ENCODE measurements at regions not wholly inside any gene's neighbourhood (a gene's known extent, or its start where the extent isn't known, plus 50 kb on each side); places are given as distances from the start of the nearest gene placed in this dataset.

GRCh38 chr7:17546189-17546588 is 247.7 kb downstream of the AHR start:
- Mint-ChIP-seq H3K36me3 (no peaks in the 10 kb centered on the region), H3K27me3 (peaks cover 7% of the 10 kb centered on the region)

DNA sequence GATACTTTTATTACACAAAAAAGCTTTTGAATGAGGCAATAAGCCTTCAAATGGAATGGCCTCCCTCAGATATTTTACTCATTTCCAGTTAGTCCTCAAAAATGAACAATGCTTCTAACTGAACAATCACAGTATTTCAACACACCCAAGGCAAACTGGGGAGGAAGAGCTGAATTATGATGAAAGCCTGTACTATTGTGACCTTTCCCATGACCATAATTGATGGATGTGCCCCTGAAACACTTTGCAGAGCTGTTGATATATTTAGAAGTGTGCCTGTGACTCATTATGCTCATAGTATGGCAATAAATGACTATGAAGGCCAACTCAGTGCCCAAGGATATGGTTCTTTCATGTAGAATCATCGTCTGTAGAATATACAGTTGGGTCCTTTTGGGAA is 248.1 kb downstream of the AHR start:
- Mint-ChIP-seq H3K4me3 (no peak overlapping the region), H3K36me3 (no peaks in the 10 kb centered on the region), H3K9me3 (no peaks in the 10 kb centered on the region), H3K27ac (no peak overlapping the region), H3K27me3 (peaks cover 9% of the 10 kb centered on the region), H3K4me1 (no peaks in the 10 kb centered on the region)

More at GRCh38 chr7:17546189-17546588, 247.7 kb downstream of the AHR start:
- no peak overlapping the region for H3K27ac Mint-ChIP-seq
- no peak overlapping the region for H3K4me3 Mint-ChIP-seq
- no peaks in the 10 kb centered on the region for H3K4me1 Mint-ChIP-seq
- H3K9me3 Mint-ChIP-seq: no peaks in the 10 kb centered on the region

DNA sequence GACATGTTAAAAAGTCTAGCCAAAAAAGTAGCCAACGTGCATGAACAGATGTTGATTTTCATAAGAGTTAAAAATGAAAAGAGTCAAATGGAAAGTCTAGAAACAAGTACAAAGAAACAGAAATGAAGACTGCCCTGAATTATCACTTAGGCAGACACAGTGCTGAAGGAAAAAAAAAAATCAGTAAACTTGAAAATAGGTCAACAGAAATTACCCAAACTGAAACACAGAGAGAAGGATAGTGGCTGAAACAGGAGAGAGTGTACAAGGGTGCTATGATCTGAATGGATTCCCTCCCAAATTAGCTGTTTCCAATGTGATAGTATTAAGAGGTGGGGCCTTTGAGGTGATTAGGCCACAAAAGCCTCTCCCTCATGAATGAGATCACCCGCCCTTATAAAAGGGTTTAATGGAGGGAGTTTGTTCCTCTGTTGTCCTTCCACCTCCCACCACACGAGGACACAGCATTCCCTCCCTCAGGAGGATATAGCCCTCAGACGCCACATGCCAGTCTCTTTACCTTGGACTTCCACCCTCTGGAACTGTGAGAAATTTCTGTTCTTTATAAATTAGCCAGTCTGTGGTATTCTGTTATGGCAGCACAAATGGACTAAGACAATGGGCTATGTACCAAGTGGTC is 249.7 kb downstream of the AHR start:
- Mint-ChIP-seq H3K36me3 (no peaks in the 10 kb centered on the region), H3K4me1 (no peaks in the 10 kb centered on the region), H3K4me3 (no peak overlapping the region), H3K9me3 (no peaks in the 10 kb centered on the region), H3K27ac (no peak overlapping the region), H3K27me3 (peaks cover 9% of the 10 kb centered on the region)

DNA sequence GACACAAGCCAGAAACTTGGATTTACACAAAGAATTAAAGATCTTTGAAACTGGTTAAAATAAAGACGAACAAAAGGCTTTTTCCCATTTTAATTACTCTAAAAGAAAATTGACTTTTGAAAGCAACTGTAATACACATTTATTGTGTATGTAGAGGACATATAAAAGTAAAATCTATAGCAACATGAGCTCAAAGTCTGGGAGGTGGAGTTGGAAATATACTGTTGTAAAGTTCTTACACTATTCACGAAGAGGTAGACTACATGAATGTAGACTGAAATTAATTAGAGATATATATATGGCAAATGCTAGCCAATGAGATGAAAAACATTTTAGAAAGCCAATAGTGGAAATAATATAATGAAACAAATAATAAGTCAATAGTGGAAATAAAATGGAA is 251.0 kb downstream of the AHR start:
- H3K9me3 Mint-ChIP-seq: no peaks in the 10 kb centered on the region
- H3K4me3 Mint-ChIP-seq: no peak overlapping the region
- no peaks in the 10 kb centered on the region for H3K36me3 Mint-ChIP-seq
- H3K27ac Mint-ChIP-seq: no peak overlapping the region
- no peaks in the 10 kb centered on the region for H3K4me1 Mint-ChIP-seq
- peaks cover 7% of the 10 kb centered on the region for H3K27me3 Mint-ChIP-seq

DNA sequence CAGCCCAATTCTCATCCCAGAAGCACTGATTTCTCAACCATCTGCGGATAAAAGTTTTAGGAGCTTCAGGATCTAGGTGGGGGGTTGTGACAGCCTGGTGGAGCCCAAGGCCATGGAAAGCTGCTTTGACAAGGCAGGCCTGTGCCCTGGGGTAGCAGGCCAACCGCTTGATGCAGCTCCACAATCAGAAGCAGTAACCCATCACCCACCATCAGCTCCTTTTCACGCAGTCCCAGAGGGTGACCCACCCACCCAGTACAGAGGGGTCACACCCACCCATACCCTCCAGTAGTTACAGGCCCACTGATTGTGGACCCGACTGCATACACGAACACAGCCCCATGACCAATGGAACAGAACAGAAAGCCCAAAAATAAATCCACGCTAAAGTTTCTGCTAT is 253.9 kb downstream of the AHR start:
- H3K36me3 Mint-ChIP-seq: no peaks in the 10 kb centered on the region
- no peaks in the 10 kb centered on the region for H3K4me1 Mint-ChIP-seq
- H3K27ac Mint-ChIP-seq: no peak overlapping the region
- H3K27me3 Mint-ChIP-seq: peaks cover 2% of the 10 kb centered on the region
- H3K4me3 Mint-ChIP-seq: no peak overlapping the region
- no peaks in the 10 kb centered on the region for H3K9me3 Mint-ChIP-seq

DNA sequence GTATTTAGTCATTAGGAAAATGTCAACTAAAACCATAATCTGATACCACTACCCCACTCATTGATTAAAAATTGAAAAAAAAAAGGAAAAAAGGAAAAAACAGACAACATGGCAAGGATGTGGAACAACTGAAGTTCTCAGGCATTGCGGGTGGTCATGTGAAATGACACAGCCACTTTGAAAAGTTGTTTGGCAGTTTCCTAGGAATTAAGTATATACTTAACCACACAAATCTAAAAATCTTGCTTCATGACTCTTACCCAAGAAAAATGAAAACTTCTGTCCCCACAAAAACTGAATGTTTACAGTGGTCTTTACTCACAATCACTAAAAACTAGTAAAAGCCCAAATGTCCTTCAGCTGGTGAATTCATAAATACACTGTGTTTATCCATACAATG is 254.5 kb downstream of the AHR start:
- H3K4me1 Mint-ChIP-seq: no peaks in the 10 kb centered on the region
- H3K27me3 Mint-ChIP-seq: peaks cover 2% of the 10 kb centered on the region
- H3K36me3 Mint-ChIP-seq: no peaks in the 10 kb centered on the region
- H3K27ac Mint-ChIP-seq: no peak overlapping the region
- no peaks in the 10 kb centered on the region for H3K9me3 Mint-ChIP-seq
- no peak overlapping the region for H3K4me3 Mint-ChIP-seq

DNA sequence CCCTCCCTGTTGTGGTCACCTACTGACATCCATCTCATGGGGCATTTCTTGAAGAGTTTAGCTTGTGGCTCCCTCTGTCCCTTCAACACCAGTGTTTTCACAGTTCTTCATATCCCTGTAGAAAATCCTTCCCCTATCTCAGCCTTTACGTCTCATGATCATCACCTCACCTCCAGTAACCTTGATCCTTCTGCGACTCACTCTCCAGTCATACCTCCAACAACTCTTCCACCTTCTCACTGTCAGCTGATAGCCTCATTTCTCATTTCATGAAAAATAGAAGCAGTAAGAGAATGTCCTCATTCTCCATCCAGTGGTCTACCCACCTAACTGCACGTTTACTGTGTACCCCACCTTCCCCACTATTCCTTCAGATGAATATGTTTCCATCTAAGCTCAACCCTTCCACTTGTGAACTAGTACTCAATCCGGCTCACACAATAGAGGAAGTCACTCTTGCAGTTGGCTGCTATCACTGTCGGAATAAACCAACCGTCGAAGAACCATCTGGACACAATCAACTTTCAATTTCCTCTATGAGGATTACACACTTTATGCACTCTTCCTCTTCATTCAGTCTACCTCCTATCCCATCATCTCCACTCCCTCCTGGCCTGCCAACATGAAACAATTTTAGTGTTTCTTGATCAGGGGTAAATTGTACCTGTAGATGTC is 256.0 kb downstream of the AHR start:
- Mint-ChIP-seq H3K4me3 (no peak overlapping the region), H3K4me1 (no peaks in the 10 kb centered on the region), H3K27me3 (peaks cover 2% of the 10 kb centered on the region), H3K27ac (no peak overlapping the region), H3K9me3 (no peaks in the 10 kb centered on the region), H3K36me3 (no peaks in the 10 kb centered on the region)

DNA sequence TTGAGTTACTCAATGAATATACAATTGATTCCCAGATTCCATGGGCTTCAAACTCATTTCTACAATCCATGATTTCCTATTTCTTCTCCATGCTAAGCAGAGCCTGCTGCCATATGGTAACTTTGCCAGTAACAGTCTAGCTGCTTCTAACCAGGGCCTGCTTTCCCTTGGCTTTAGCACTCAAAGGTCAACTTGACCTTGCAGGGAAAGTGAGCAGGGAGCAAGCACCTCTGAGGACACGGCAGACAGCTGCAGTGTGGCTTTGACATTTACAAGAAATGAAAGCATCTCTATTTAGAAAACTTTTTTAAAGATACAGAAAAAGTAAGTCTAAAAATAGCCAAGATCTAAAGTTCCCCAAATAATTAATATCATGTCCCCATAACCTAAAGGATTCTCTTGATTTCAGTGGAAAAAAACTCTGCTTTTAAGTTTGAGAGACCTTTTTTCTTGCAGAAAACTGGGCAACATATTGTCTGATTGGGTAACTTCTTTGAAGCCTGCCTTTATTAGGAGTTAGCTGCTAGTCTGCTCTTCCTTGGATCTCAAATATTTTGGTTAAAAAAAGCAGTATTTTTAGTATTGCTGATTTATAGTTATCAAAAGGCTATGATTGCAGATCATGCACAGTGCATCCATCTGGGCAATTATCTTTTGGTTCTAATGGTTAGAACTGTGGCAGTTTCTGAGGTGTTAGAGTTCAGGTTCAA is 257.9 kb downstream of the AHR start:
- no peak overlapping the region for H3K27ac Mint-ChIP-seq
- H3K4me1 Mint-ChIP-seq: no peaks in the 10 kb centered on the region
- H3K4me3 Mint-ChIP-seq: no peak overlapping the region

GRCh38 chr7:17557251-17557671 is 258.8 kb downstream of the AHR start:
- Mint-ChIP-seq H3K4me3 (no peak overlapping the region), H3K27ac (no peak overlapping the region), H3K27me3 (no peaks in the 10 kb centered on the region), H3K9me3 (no peaks in the 10 kb centered on the region), H3K4me1 (no peaks in the 10 kb centered on the region), H3K36me3 (no peaks in the 10 kb centered on the region)

More for the DNA sequence above, 257.9 kb downstream of the AHR start:
- no peaks in the 10 kb centered on the region for H3K36me3 Mint-ChIP-seq
- no peaks in the 10 kb centered on the region for H3K27me3 Mint-ChIP-seq
- H3K9me3 Mint-ChIP-seq: no peaks in the 10 kb centered on the region

GRCh38 chr7:17558135-17558534 is 259.7 kb downstream of the AHR start:
- Mint-ChIP-seq H3K36me3 (no peaks in the 10 kb centered on the region), H3K9me3 (no peaks in the 10 kb centered on the region), H3K27me3 (no peaks in the 10 kb centered on the region), H3K27ac (no peak overlapping the region), H3K4me1 (no peaks in the 10 kb centered on the region), H3K4me3 (no peak overlapping the region)

- Mint-ChIP-seq H3K4me1 (no peaks in the 10 kb centered on the region), H3K27ac (no peak overlapping the region), H3K27me3 (peaks cover 3% of the 10 kb centered on the region), H3K36me3 (no peaks in the 10 kb centered on the region), H3K4me3 (no peak overlapping the region), H3K9me3 (no peaks in the 10 kb centered on the region)
Observed at GRCh38 chr7:17558558-17559332, 260.3 kb downstream of the AHR start.

DNA sequence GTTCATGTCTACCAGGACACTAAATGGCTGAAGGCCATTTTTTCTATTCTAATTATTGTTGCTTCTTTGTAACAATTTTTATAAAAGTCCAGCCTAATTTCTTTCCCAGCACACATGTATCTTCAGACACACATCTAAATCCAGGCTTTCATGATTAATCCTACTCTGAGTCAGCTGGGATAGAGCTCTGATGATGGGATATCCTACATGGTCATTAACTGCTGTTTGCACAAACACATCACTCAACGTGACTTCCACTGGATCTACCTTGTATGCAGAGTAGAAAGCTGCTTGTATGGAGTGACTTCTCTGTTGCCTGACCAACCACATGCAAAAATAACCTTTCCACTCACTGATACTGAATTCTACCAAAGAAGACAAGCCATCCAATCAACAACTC is 260.9 kb downstream of the AHR start:
- H3K4me3 Mint-ChIP-seq: no peak overlapping the region
- H3K9me3 Mint-ChIP-seq: no peaks in the 10 kb centered on the region
- no peaks in the 10 kb centered on the region for H3K36me3 Mint-ChIP-seq
- no peaks in the 10 kb centered on the region for H3K4me1 Mint-ChIP-seq
- H3K27ac Mint-ChIP-seq: no peak overlapping the region
- peaks cover 3% of the 10 kb centered on the region for H3K27me3 Mint-ChIP-seq

DNA sequence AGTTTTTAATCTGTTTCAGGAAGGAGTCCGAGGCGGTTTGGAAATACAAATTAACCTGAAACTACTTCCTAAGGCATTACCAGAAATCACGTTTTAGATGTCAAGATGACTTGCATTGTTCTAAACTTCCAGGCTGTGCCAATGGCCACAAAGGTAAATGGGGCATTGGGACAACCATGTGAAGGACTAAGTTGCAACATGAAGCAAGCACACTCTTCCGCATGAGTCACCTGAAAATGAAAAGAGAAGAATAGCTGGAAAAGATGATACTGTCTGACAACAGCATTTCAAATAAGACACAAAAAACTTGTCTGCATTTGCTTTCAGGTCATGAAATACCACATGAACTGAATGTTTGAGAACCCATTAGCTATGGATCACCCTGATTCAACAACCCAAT is 262.1 kb downstream of the AHR start:
- no peak overlapping the region for H3K27ac Mint-ChIP-seq
- no peaks in the 10 kb centered on the region for H3K36me3 Mint-ChIP-seq
- H3K27me3 Mint-ChIP-seq: peaks cover 3% of the 10 kb centered on the region
- H3K4me1 Mint-ChIP-seq: no peaks in the 10 kb centered on the region
- H3K9me3 Mint-ChIP-seq: peaks cover 6% of the 10 kb centered on the region
- no peak overlapping the region for H3K4me3 Mint-ChIP-seq

DNA sequence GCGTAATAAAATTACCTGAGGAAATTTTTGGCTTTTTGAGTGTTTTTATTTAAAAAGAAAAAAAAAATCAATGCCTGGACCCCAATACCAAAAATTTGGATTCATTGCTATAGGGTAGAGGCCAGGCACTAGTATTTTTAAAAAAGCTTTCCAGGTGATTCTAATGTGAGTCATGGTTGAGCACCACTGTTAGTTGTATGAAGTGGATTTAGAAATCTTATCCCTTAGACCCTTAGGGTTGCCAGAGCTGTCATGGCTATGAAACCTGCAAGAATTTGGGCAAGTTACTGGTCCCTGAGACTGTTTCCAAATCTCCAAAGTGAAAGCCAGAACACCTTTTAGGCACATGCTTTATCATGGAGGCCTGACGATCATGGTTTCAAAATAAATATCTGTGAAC is 262.5 kb downstream of the AHR start:
- Mint-ChIP-seq H3K27ac (no peak overlapping the region), H3K9me3 (peaks cover 6% of the 10 kb centered on the region), H3K4me1 (no peaks in the 10 kb centered on the region), H3K27me3 (peaks cover 3% of the 10 kb centered on the region), H3K4me3 (no peak overlapping the region), H3K36me3 (no peaks in the 10 kb centered on the region)

DNA sequence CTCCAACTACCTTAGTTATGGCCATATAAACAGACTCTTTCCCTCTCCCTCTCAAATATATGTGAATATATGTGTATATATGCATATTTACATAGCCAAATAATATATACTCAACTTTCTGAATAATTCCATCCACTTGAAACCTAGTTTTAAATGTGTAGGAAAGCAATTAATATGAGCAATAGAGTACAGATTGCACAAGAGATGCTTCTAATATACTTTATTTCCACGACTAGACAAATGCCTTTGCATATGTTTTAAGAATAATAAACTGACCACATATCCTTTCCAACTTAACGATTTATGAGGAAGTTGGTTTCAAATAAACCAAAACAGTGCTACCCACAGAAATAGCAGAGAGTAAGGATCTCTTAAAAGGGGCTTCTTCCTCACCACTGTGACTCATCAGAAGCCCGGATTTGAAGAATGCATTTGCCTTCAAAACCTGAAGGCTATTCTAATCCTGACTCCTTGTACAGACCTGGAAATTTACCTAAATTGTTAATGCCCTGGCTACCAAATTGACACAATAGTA is 266.3 kb downstream of the AHR start:
- Mint-ChIP-seq H3K36me3 (no peaks in the 10 kb centered on the region), H3K9me3 (peaks cover 6% of the 10 kb centered on the region)

More for the DNA sequence above, 266.3 kb downstream of the AHR start:
- H3K27me3 Mint-ChIP-seq: peaks cover 3% of the 10 kb centered on the region
- no peak overlapping the region for H3K27ac Mint-ChIP-seq
- H3K4me3 Mint-ChIP-seq: no peak overlapping the region
- H3K4me1 Mint-ChIP-seq: no peaks in the 10 kb centered on the region

Data from activated naive CD4-positive, alpha-beta T cell treated with anti-CD3 and anti-CD28 coated beads, Interleukin-2, amount 50 U/mL, for 24 hours (primary cell).